Cardiac muscle cell (in vitro differentiated cells and primary cell): ENCODE measurements at regions not wholly inside any gene's neighbourhood (a gene's known extent, or its start where the extent isn't known, plus 50 kb on each side); places are given as distances from the start of the nearest gene placed in this dataset.

Source experiments
- DNase-seq, 2 donors: peaks; one replicate each; pipeline versions ENCODE4 v3.0.0 to v3.0.0-alpha.2; 2010 to 2017; ENCODE audit warnings: low read depth in 1 of 2, low spot score in 1 of 2
- H3K27ac ChIP-seq: fragments of 200-600 bp; sonication (generic); 2 replicates; pipeline ENCODE4 v1.5.1; 2016
- H3K27me3 ChIP-seq: fragments of 200-600 bp; sonication (generic); 2 replicates; pipeline ENCODE4 v1.6.0; 2016; ENCODE audit warnings: control low read depth
- H3K36me3 ChIP-seq: fragments of 200-600 bp; sonication (generic); 2 replicates; pipeline ENCODE4 v1.5.1; 2016; ENCODE audit warnings: control low read depth
- H3K4me1 ChIP-seq: fragments of 200-600 bp; sonication (generic); 2 replicates; pipeline ENCODE4 v1.8.1; 2017; ENCODE audit warnings: low read depth, mild to moderate bottlenecking, mixed run types
- H3K4me3 ChIP-seq: fragments of 200-600 bp; sonication (generic); 2 replicates; pipeline ENCODE4 v1.5.1; 2016; ENCODE audit warnings: mild to moderate bottlenecking
- H3K9me3 ChIP-seq: fragments of 200-600 bp; sonication (generic); 2 replicates; pipeline ENCODE4 v1.5.1; 2017; ENCODE audit warnings: low read depth, mild to moderate bottlenecking, control low read depth
- TF ChIP-seq, protein P1 (sequence below): IDR thresholded peaks from 2 replicates; pipeline ENCODE4 v1.5.1; 2012; ENCODE audit warnings: low read depth, mild to moderate bottlenecking, low read length

DNA sequence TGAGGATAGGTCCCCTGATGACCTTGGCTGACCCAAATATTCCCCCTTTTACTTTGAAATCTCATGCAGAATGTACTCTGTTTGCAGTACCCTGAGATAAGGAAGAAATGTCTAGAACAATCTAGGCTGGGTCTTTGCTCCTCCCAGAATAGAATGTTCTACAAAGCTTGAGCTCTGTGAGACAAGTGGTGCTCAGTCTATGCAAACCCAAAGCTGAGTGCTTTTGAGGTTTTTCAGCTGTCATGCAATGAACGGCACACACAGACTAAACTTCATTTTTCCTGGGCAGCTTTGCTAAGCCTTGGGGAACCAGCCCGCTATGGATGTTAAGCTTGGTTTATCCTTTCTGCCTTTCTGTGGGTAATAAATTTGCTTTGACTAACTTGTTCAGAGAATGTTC is 513.6 kb downstream of the FAT4 start:
- Histone ChIP-seq H3K36me3 (no peaks in the 10 kb centered on the region), H3K27ac (no peak overlapping the region), H3K27me3 (no peaks in the 10 kb centered on the region), H3K4me1 (no peaks in the 10 kb centered on the region), H3K4me3 (no peak overlapping the region), H3K9me3 (no peaks in the 10 kb centered on the region)
- TF ChIP-seq, protein P1, sequence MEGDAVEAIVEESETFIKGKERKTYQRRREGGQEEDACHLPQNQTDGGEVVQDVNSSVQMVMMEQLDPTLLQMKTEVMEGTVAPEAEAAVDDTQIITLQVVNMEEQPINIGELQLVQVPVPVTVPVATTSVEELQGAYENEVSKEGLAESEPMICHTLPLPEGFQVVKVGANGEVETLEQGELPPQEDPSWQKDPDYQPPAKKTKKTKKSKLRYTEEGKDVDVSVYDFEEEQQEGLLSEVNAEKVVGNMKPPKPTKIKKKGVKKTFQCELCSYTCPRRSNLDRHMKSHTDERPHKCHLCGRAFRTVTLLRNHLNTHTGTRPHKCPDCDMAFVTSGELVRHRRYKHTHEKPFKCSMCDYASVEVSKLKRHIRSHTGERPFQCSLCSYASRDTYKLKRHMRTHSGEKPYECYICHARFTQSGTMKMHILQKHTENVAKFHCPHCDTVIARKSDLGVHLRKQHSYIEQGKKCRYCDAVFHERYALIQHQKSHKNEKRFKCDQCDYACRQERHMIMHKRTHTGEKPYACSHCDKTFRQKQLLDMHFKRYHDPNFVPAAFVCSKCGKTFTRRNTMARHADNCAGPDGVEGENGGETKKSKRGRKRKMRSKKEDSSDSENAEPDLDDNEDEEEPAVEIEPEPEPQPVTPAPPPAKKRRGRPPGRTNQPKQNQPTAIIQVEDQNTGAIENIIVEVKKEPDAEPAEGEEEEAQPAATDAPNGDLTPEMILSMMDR, result no peak
- no peak for DNase-seq

DNA sequence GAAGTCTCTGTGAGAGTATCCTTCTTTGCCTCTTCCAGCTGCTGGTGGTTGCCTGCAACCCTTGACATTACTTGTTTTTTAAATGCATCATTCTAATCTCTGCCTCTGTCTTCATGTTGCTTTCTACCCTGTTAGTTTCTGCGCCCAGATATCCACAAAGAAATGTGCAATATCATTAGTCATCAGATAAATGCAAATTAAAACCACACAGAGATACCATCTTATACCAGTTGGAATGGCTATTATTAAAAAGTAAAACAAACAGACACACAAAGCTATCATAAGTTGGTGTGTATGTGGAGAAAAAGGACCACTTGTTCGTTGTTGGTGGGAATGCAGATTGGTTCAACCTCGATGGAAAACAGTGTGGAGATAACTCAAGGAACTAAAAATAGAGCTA is 517.4 kb downstream of the FAT4 start:
- H3K4me3 ChIP-seq, result no peak overlapping the region
- TF ChIP-seq, protein P1, result no peak
- H3K27ac ChIP-seq, result no peak overlapping the region
- no peaks in the 10 kb centered on the region for H3K36me3 ChIP-seq
- no peaks in the 10 kb centered on the region for H3K27me3 ChIP-seq
- H3K4me1 ChIP-seq, result no peaks in the 10 kb centered on the region
- H3K9me3 ChIP-seq, result no peaks in the 10 kb centered on the region
- DNase-seq, result no peak

DNA sequence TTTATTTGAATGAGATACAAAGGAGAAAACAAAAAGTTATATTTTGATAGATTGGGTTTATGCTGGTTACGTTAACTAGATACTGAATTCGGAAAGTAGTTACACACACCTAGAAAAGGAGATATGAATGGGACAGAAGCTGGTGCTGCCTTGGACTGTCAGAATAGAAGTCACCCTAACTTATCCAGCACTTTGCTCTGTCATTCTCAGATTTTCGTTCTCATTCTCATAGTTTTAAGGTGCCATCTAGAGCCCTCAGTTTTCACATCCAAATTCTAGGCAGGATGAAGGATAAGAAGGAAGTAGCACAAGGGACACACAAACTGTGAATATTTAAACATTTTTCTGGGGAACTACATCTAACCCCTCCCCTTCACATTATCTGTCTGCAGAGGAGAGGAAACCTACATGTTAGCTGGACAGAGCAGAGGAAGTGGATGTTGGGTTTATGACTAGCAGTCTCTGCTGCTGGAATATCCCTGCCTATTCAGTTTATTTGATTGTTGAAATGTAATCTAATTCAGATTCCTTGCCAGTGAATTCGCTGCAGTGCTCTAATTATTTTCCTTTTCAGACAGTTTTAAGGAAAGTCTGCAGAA is 521.9 kb downstream of the FAT4 start:
- DNase-seq, result peak in 1 of 2 donors; percentile 5
- Histone ChIP-seq H3K27me3 (no peaks in the 10 kb centered on the region), H3K4me3 (no peak overlapping the region)

DNA sequence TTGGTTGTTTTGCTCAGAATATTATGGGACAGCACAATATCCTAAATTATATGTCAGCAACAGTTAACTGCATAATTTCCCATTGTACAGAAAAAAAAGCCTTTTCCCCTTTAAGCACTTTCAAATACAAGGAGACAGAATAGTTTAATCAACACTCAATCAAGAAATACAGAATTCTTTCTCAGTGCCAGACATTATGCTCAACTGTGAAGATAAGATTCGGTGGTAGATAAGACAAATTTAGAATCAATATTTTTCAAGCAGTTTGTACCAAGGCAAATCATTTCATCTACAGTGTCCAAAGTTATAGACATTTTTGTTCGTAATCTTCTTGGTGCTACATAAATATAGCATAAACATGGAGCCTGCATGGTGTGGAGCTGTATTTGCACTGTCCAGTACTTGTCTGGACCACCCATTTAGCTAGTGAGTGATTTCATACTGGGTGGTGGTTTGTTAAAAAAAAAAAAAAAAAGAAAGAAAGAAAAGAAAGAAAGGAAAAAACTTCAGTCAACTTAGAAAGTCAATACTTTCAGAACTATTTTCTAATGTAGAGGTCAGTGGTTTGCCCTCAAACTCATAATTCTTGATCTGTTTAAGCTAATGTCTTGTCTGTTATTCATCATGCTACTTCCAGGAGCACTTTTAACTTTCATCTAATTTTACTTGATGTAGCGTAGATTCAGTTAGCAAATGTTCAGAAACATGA is 522.9 kb downstream of the FAT4 start:
- H3K27me3 ChIP-seq, result no peaks in the 10 kb centered on the region
- H3K4me3 ChIP-seq, result no peak overlapping the region
- no peaks in the 10 kb centered on the region for H3K4me1 ChIP-seq
- no peaks in the 10 kb centered on the region for H3K36me3 ChIP-seq
- TF ChIP-seq, protein P1, result no peak
- no peaks in the 10 kb centered on the region for H3K9me3 ChIP-seq
- DNase-seq, result no peak
- H3K27ac ChIP-seq, result no peak overlapping the region

More for the DNA sequence above, 521.9 kb downstream of the FAT4 start:
- no peaks in the 10 kb centered on the region for H3K36me3 ChIP-seq
- H3K4me1 ChIP-seq, result no peaks in the 10 kb centered on the region
- H3K9me3 ChIP-seq, result no peaks in the 10 kb centered on the region
- H3K27ac ChIP-seq, result no peak overlapping the region
- TF ChIP-seq, protein P1, result no peak

DNA sequence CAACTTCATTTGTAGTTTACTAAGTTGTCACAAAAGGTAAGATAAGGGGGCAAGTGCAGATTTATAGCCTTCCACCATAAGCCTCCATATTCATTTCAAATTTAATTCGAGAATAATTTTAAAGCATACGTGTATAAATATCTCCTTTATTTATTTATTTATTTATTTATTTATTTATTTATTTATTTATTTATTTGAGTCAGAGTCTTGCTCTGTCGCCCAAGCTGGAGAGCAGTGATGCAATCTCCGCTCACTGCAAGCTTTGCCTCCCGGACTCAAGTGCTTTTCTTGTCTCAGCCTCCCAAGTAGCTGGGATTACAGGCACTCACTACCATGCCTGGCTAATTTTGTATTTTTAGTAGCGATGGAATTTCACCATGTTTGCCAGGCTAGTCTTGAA is 523.4 kb downstream of the FAT4 start:
- TF ChIP-seq, protein P1, result no peak
- Histone ChIP-seq H3K9me3 (no peaks in the 10 kb centered on the region), H3K36me3 (no peaks in the 10 kb centered on the region), H3K4me3 (no peak overlapping the region), H3K27ac (no peak overlapping the region), H3K4me1 (no peaks in the 10 kb centered on the region), H3K27me3 (no peaks in the 10 kb centered on the region)
- DNase-seq, result no peak
